ENCODE measurements at regions not wholly inside any gene's neighbourhood (a gene's known extent, or its start where the extent isn't known, plus 50 kb on each side); places are given as distances from the start of the nearest gene placed in this dataset.

DNA sequence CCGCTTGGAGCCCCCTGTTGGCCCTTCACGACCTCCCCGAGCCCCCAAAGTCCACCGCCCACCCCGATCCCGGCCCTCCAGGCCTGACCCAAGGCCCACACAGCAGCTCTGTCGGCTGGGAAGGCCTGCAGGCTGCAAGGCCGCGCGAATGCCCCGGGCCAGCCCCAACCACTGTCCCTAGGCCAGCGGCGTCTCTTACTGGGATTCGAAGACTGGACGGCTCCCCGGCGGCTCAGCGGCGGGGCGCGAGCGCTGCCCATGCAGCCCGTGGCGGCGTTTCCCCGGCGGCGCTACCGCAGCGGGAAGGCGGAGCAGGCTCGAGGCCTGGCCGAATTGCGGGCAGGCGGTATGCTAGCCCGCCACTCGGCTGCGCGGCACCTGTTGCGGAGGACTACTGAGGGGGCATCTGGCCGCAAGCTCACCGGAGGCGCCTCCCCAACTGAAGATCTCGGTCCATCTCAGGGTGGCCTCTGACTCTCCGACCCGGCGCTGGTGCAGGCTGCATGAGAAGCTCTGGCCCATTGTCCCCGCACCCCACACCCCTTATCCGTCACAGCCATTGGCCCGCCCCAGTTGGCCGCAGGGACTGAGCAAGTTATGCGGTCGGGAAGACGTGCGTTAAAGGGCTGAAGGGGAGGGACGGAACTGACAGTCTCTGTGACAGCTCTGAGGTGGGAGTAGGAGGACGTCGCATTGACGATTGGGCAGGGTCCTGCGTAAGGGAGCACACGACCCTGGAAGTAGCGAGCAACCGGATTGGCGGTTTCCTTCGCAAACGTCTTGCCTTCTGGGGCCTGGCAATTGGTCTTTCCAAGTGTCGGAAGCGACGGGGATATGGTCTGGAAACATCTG, 303.5 kb upstream of the HSFY2 start:
- peak overlapping the region in 1 of 2 donors; percentile 60 for H3K27ac ChIP-seq (ENCODE audit: low read depth in 1 of 2, low read length in 2 of 2)
- 2% methylated on average over 69 of the region's 69 CpGs for WGBS
- DNase-seq (ENCODE audit: low spot score), result peak; percentile 57
- peak overlapping the region in 1 of 2 donors; percentile 31 for H3K9ac ChIP-seq (ENCODE audit: low read depth in 1 of 2, low read length in 2 of 2)
- no peaks in the 10 kb centered on the region for H3K36me3 ChIP-seq (ENCODE audit: control insufficient read depth in 4 of 4, insufficient read depth in 3 of 4, low read depth in 1 of 4, low read length in 3 of 4)
- H3K9me3 ChIP-seq (ENCODE audit: control insufficient read depth in 4 of 4, low read length in 3 of 4), result no peaks in the 10 kb centered on the region
- no peak for TF ChIP-seq RXRA (IDR thresholded peaks at IDR 0.05)
- no peak for TF ChIP-seq NR2F2 (IDR thresholded peaks at IDR 0.05)
- TF ChIP-seq RAD21 (IDR thresholded peaks at IDR 0.05), result no peak
- no peak for TF ChIP-seq FOXA2 (IDR thresholded peaks at IDR 0.05)
- TF ChIP-seq, protein P1, sequence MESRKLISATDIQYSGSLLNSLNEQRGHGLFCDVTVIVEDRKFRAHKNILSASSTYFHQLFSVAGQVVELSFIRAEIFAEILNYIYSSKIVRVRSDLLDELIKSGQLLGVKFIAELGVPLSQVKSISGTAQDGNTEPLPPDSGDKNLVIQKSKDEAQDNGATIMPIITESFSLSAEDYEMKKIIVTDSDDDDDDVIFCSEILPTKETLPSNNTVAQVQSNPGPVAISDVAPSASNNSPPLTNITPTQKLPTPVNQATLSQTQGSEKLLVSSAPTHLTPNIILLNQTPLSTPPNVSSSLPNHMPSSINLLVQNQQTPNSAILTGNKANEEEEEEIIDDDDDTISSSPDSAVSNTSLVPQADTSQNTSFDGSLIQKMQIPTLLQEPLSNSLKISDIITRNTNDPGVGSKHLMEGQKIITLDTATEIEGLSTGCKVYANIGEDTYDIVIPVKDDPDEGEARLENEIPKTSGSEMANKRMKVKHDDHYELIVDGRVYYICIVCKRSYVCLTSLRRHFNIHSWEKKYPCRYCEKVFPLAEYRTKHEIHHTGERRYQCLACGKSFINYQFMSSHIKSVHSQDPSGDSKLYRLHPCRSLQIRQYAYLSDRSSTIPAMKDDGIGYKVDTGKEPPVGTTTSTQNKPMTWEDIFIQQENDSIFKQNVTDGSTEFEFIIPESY (IDR thresholded peaks at IDR 0.05), result no peak
- no peak for TF ChIP-seq EGR1 (IDR thresholded peaks at IDR 0.05; ENCODE audit: low read depth in 2 of 2)
- TF ChIP-seq, protein P2, sequence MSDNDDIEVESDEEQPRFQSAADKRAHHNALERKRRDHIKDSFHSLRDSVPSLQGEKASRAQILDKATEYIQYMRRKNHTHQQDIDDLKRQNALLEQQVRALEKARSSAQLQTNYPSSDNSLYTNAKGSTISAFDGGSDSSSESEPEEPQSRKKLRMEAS (IDR thresholded peaks at IDR 0.05), result no peak
- TF ChIP-seq SP1 (IDR thresholded peaks at IDR 0.05), result no peak
- TF ChIP-seq, protein P3, sequence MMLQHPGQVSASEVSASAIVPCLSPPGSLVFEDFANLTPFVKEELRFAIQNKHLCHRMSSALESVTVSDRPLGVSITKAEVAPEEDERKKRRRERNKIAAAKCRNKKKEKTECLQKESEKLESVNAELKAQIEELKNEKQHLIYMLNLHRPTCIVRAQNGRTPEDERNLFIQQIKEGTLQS (IDR thresholded peaks at IDR 0.05), result no peak
- TF ChIP-seq TAF1 (conservative IDR thresholded peaks at IDR 0.05), result no peak
- no peak for TF ChIP-seq FOXA1 (IDR thresholded peaks at IDR 0.05)
- no peak for TF ChIP-seq HNF4A (conservative IDR thresholded peaks at IDR 0.05)
- H3K4me3 ChIP-seq (ENCODE audit: low read depth in 1 of 3, low read length in 3 of 3), result peak overlapping the region in 2 of 3 donors; percentile 10 to 85
- H3K4me1 ChIP-seq (ENCODE audit: control insufficient read depth in 4 of 4, insufficient read depth in 4 of 4, low read length in 3 of 4), result no peaks in the 10 kb centered on the region
- no peaks in the 10 kb centered on the region for H3K27me3 ChIP-seq (ENCODE audit: control insufficient read depth in 4 of 4, insufficient read depth in 4 of 4, low read length in 3 of 4)

DNA sequence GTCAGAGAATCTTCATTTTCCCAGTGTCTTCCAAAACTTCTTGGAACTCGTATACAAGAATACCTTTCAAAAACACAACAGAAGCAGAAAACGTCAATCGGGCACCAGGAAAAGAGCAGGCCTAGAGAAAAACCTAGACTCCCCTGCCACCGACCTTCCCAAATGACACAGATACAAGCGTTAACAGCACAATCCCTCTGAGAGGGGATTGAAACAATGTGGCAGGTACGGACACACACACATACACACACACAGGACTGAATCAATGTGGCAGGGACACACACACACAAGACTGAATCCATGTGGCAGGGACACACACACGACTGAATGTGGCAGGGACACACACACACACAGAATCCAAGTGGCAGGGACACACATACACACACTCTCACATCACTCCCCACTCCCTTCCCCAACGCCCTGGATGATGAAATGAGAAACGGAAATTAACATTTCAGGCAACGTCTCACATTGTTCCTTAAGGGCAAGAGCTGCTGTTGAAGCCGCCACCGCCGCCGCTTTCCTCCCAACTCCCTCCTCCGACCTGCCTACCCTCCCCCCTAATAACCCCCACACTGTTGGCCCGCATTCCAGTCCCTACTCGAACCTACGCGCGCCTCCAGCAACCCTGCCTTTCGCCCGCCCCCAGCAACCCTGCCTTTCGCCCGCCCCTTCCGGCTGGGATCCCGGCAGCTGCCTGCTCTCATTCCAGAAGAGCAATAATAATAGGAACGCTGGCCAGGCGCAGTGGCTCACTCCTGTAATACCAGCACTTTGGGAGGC, 302.1 kb upstream of the HSFY2 start:
- no peaks in the 10 kb centered on the region for H3K9me3 ChIP-seq (ENCODE audit: control insufficient read depth in 4 of 4, low read length in 3 of 4)
- H3K27me3 ChIP-seq (ENCODE audit: control insufficient read depth in 4 of 4, insufficient read depth in 4 of 4, low read length in 3 of 4), result no peaks in the 10 kb centered on the region
- H3K9ac ChIP-seq (ENCODE audit: low read depth in 1 of 2, low read length in 2 of 2), result peak overlapping the region in 1 of 2 donors; percentile 66
- TF ChIP-seq, protein P1 (IDR thresholded peaks at IDR 0.05), result no peak
- TF ChIP-seq GABPA (IDR thresholded peaks at IDR 0.05 in 1 of 2, conservative IDR thresholded peaks at IDR 0.05 in 1 of 2), result no peak
- TF ChIP-seq, protein P4, sequence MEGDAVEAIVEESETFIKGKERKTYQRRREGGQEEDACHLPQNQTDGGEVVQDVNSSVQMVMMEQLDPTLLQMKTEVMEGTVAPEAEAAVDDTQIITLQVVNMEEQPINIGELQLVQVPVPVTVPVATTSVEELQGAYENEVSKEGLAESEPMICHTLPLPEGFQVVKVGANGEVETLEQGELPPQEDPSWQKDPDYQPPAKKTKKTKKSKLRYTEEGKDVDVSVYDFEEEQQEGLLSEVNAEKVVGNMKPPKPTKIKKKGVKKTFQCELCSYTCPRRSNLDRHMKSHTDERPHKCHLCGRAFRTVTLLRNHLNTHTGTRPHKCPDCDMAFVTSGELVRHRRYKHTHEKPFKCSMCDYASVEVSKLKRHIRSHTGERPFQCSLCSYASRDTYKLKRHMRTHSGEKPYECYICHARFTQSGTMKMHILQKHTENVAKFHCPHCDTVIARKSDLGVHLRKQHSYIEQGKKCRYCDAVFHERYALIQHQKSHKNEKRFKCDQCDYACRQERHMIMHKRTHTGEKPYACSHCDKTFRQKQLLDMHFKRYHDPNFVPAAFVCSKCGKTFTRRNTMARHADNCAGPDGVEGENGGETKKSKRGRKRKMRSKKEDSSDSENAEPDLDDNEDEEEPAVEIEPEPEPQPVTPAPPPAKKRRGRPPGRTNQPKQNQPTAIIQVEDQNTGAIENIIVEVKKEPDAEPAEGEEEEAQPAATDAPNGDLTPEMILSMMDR (IDR thresholded peaks at IDR 0.05; ENCODE audit: low read depth, low read length, missing input control), result no peak
- 3% methylated on average over 28 of the region's 28 CpGs for WGBS
- DNase-seq (ENCODE audit: low spot score), result peak; percentile 68
- peak overlapping the region in 2 of 3 donors; percentile 25 to 85 for H3K4me3 ChIP-seq (ENCODE audit: low read depth in 1 of 3, low read length in 3 of 3)
- peak overlapping the region in 1 of 2 donors; percentile 12 for H3K27ac ChIP-seq (ENCODE audit: low read depth in 1 of 2, low read length in 2 of 2)
- no peaks in the 10 kb centered on the region for H3K4me1 ChIP-seq (ENCODE audit: control insufficient read depth in 4 of 4, insufficient read depth in 4 of 4, low read length in 3 of 4)
- no peaks in the 10 kb centered on the region for H3K36me3 ChIP-seq (ENCODE audit: control insufficient read depth in 4 of 4, insufficient read depth in 3 of 4, low read depth in 1 of 4, low read length in 3 of 4)

Measured in liver (tissue), 8 donors.